Right renal pelvis (tissue), 4 donors: ENCODE measurements at regions not wholly inside any gene's neighbourhood (a gene's known extent, or its start where the extent isn't known, plus 50 kb on each side); places are given as distances from the start of the nearest gene placed in this dataset.
"Not testable (repeated sequence)": the region's sequence is repeated elsewhere in the genome, so short reads cannot be mapped to it uniquely, and the experiment has no call there.

ENCODE experiments used
- DNase-seq, 4 donors: peaks; one replicate each; pipeline ENCODE4 v3.0.0-alpha.2; 2013; ENCODE audit warnings: low read depth in 4 of 4, low spot score in 3 of 4, missing footprints in 1 of 4

DNA sequence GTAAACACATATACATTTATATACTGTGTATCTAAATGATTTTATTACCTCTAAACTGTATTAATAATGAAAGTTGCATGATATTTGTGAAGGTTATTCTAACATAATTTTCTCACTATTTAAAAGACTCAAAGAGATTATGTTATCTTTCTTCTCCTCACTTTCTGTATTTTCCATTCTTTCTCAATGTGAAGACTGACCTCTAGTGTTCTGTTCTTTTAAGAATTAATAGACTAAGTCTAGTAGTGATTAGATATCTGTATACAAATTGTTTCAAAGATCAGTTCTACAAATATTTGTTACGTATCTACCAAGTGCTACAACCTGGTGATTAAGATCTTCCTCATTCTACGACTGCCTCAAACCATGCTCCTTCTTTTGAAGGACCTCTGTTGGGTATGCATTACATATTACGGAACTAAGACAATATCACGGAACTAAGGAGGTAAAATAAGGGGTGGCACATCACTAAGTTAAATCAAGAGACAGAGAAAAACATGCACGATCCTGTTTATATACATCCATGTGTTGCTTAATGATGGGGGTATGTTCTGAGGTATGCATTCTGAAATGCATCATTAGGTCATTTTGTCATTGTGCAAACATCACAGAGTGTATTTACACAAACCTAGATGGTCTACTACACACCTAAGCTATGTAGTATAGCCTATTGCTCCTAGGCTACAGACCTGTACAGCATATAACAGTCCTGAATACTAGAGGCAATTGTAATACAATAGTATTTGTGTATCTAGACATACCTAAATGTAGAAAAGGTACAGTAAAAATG lies 161.5 kb upstream of the KBTBD8 start:
- DNase-seq, result no peak

DNA sequence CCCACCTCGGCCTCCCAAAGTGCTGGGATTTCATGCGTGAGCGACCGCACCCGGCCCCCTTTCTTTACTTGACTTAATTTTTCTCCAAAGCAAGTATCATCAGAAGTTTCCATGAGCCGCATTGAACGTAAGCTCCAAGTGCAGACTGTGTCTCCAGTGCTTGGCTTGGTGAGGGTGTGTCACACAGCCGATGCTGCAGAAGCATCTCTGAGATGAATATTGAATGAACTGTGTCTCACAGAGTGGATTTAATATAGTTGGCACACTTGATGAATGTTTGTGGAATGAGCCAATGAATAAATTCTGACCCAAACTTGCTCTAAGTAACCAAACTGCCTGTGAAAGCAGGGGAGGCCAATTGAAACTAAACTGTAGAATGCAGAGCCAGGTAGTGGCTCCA lies 159.4 kb upstream of the KBTBD8 start:
- no peak for DNase-seq

DNA sequence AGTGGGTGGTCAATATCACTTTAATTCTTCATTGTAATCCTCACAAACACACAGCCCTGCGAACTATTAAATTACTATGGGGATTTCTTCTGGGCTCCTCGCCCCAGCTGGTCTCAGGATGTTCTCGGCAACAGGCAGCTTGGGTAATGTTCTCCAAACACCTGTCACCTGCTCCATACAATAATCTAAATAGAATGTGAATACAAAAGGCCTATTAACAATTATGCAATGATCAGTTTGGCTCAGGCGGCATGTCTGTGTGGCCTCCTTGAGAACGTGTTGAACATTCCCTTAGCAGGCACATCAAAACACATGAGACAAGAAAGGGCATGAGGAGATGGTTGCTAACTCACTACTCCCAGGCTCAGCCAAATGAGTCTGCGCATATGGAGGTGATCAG lies 158.6 kb upstream of the KBTBD8 start:
- DNase-seq, result no peak

DNA sequence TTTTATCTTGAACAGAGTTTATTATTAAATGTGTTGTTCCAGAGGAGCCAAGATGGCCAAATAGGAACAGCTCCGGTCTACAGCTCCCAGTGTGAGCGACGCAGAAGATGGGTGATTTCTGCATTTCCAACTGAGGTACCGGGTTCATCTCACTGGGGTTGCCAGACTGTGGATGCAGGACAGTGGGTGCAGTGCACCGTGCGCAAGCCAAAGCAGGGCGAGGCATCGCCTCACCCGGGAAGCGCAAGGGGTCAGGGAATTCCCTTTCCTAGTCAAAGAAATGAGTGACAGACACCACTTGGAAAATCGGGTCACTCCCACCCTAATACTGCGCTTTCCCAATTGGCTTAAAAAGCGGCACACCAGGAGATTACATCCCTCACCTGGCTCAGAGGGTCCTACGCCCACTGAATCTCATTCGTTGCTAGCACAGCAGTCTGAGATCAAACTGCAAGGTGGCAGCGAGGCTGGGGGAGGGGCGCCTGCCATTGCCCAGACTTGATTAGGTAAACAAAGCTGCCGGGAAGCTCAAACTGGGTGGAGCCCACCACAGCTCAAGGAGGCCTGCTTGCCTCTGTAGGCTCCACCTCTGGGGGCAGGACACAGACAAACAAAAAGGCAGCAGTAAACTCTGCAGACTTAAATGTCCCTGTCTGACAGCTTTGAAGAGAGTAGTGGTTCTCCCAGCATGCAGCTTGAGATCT lies 155.2 kb upstream of the KBTBD8 start:
- not testable (repeated sequence) for DNase-seq

DNA sequence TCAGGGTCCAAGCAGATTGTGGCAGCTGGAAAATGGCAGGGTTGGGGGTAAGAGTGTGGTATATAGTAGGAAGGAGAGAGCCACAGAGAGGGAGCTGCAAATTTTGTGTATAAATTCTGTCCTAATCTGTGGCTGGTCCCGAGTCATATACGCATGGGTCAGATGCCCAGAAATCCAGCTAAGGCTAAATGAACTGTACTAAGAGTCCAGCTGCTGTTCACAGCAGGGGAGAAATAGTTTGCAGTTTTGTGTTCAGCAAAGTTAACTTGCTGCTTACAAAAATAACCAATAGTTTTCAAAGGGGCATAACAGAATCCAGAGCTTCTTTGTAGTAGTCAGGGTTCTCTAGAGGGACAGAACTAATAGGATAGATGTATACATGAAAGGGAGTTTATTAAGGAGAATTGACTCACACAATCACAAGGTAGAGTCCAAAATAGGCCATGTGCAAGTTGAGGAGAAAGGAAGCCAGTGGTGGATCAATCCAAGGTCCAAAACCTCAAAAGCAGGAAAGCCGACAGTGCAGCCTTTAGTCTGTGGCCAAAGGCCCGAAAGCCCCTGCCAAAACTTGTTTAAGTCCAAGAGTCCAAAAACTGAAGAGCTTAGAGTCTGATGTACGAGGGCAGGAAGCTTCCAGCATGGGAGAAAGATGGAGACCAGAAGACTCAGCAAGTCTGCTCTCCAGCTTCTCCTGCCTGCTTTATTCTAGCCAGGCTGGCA lies 146.1 kb upstream of the KBTBD8 start:
- DNase-seq, result no peak

DNA sequence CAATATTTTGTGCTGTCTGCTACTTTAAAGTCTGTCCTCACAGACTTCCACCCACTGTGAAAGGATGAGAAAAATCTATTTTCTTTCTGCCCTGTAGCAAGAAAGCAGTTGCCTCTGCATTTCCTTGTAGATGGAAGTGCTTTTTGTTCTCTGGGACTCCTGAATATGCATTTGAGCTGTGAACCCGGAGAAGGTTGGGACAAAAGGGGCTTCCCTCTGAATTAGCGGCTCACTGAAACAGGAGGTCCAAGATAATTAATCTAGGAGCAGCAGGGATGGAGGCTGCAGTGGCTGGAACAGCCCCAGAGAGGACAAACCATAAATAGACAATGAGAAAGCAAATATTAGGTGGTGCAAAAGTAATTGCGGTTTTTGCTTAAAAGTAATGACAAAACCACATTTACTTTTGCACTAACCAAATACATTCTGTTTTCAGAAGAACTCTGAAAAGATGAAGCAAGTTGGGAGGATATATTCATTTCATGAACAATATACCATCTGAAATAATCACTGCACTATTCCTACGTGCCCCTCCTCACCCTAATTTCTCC lies 143.4 kb upstream of the KBTBD8 start:
- DNase-seq, result no peak

DNA sequence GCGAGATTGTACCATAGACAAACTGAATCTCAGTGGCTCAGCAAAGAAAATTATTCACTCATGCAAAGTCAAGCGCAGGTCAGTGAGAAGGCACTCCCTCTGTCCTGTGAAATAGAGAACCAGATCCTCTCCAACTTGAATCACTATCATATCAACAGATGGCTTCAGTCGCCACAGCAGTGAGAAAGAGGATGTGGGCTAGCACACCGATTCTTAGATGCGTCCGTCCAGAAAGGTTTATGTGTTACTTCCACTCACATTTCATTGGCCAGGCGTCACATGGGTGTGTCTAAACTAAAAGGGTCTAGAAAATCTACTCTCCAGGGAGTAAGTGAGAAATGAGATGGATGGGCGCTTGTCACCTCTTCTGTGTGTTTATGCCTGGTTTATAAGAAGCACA lies 141.6 kb upstream of the KBTBD8 start:
- DNase-seq, result no peak

DNA sequence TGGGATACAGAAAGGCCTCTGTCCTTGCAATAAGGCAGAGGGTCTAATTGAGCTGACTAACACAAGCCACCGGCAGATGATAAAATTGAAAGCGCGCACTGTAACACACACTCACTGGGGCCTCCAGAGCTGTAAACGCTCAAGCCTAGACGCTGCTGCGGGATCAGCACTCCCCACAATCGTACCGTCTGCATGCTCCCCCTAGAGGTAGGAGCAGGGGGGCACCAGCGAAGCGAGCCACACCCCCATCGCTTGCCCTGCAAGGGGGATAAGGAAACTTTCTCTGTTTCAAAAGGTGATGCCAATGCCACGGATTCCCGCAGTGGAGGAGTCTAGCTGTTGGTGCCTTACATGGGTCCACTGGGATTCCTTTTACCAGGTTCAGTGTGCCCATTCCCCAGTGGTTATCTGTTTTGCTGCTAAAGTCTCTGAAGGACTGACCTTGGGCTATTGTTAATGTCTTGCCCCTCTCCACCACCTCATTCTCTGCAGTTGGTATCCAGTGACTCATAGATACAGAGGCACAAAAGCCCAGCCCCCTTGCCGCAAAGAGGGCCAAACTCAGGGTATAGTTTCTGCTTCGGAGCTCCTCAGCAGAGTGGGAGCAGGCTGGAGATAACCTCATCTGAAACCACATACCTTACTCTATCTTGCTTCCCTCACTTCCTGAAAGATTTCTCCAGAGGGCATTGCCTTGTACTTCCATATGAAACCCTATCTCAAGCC lies 139.3 kb upstream of the KBTBD8 start:
- DNase-seq, result no peak

DNA sequence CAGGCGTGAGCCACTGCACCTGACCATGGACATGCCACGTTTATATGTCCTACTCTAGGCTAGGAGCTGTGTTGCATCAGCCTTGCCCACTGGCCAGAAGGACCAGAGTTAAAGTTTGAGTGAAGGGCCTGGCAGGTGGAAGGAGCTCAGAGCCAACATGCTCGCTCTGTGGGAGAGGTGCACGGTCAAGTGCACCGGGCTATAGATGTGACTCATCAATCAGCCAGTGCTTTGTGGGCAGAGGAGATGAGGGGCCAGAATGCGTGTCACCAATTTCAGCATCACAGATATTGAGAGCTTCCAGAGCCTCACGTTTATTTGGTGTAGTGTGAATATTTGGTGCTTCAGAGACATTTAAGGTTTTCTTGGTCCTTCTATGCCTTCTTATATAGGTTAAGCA lies 137.3 kb upstream of the KBTBD8 start:
- no peak for DNase-seq

DNA sequence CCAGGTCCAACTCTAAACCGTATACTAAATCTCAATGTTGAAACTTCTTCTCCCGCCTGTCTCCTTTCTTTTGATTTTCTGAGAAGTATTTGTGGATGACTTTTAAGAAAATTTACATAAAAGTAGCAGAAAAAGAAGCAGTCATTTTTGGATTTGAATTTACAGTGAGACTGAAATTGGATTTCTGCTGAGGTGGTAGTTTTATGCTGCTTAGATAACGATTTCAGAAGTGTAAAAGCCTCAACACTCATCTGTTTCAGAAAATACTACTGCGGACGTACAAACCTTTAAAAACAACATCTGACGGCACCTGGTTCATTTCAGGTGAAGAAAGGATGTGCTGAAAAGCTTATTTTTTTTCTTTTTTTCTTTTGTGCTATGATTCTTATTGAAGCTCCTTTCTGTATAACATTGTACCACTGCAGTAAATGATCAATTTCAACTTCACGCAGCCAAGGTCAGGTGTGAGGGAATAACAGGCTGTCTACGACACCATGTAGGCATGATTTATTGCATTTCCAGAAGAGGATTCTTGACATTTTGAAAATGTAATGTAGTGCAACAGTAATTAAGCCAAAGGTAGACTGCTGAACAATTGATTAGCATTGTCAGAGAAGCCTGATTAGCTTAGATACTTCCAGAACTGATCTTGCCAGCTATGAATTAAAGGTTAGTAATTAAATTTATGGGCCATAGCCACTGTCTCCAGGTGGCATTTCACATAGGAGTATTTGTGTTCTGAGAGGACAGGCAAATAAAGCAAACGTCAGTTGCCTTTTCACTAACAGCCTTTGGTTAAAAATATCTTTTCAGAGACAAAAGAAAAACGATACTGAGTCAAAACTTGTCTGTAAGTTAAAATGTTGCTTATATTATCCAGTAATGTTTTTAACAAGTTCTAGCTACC lies 134.6 kb upstream of the KBTBD8 start:
- no peak for DNase-seq

DNA sequence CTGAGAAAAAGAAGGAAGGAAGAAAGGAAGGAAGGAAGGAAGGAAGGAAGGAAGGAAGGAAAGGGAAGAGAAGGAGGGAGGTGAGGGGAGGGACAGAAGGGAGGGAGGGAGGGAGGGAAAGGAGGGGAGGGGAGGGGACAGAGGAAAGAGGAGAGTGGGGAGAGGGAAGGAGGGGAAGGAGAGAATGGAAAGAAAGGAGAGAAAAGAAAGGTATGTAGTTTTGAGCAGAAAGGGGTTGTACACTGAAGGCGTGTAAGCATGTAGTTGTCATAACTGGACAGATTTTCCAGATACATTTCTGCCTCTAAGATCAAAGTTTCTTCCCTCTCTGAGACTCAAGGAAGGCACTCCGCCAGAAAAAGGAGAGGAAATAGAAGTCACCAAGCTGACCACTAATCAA lies 113.4 kb upstream of the KBTBD8 start:
- no peak for DNase-seq

DNA sequence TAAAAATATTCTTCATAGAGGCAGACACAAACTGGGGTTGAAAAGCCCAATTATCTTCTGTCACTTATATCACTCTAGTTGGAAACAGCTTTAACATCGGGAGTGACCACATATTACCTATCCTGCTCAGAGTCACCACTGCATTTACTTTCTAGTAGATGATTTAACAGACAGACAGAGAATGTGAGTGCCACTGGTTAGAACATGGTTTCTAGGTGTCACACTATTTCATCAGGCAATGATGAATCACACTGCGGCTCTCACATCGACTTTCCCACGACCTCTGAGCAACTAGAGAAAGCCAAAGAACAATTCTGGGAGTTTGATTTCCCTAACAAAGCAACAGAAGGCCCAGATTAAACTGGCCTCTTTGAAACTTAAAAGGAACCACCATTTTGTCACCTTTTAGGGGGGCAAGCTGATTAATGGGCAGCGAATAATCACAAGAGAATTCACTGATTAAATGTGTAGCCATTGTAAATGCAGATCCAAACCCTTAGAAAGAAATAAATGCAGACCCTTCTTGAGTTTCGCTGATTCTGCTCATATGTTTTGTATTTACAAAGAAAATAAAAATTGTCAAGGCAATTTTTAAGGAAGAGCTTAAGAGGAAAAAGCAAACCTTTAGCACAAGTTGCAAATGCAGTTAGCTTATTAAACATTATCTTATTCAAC lies 112.6 kb upstream of the KBTBD8 start:
- DNase-seq, result no peak

DNA sequence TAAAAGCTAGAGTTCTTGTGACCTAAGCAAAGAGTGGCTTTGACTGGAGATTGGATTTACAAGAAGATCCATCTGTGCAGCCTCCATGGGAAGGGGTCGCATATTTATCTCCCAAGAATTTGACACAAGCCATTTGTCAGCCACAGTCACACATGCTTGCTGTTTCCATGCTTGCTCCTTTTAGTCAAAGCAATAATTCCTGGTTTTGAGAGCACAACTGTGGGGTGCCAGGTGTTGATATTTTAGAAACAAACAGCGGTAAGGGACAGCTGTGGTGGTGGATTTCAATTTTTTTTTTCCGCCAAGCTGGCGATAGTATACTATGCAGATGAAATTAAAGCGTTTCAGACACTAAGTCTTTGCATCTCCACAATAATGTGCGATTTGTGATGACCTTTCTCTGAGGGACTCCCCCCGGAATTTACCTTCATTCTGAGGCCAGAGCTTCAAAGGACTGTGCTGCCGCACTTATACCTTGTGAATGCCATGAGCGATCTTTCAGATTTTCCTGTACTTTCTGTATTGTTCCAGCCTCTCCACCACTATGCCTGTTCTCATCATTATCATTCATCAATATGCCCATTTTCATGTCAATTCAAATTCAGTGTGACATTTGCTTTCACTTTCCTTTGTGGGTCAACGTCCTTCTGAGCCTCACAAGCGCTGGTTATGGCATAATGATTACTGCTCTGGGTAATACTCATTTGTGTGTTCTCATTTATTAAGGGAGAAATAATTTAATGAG lies 108.2 kb upstream of the KBTBD8 start:
- no peak for DNase-seq

DNA sequence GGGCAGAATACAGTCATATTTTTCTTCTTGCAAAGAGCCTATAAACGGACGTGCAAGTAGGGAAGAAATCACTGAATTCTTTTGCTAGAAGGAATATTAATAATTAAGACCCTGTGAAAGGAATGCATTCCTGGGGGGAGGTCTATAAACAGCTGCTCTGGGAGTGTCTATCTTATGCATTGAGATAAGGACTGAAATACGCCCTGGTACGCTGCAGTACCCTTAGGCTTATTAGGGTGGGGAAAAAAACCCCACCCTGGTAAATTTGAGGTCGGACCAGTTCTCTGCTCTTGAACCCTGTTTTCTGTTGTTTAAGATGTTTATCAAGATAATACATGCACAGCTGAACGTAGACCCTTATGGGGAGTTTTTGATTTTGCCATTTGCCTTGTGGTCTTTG lies 100.0 kb upstream of the KBTBD8 start:
- DNase-seq, result no peak

DNA sequence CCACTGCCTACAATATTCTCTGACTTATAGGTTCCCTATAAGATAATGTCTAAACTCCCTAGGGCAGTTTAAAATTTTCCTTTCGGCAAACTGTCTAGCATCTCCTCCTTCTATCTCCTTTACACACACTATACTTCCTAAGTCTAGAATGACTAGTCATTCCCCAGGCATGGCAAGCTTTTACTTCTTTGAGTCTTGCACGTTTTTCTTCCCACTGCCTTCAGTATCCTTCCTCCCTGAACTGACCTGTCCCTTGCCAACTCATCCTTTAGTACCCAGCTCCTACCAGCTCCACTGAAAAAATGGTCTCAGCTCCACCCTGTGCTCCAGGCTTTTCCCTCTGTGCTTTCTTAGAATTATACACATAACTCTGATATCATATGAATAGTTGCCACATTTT lies 93.8 kb upstream of the KBTBD8 start:
- DNase-seq, result no peak

DNA sequence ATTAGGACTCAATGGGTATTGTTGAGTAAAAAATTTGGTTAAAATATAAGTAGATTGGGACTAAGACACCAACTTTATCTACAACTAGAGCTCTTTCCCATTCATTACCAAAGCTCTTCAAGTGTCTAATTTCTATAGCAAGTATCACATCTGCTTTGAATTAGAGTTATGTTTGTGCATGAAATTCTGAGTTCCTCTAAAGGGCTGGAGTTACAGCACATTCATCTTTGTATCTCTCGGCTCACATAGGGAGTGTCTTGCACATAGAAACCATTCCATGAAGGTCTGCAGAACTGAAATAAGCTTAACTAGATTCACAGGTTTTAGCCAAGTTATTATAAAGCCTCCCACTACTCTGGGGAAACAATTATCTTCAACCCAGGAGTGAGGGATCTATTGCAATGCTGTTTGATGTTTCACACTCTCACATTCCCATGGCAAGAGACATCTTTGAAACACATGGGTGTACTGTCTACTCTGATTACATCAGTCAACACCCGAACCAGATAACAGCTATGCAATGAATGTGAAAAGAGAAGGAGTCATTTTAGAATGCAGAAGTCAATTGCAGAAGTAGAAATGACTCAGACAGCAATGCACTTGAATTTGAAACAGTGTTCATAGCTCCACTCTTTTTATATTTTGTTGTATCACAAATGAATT lies 93.1 kb upstream of the KBTBD8 start:
- DNase-seq, result no peak

DNA sequence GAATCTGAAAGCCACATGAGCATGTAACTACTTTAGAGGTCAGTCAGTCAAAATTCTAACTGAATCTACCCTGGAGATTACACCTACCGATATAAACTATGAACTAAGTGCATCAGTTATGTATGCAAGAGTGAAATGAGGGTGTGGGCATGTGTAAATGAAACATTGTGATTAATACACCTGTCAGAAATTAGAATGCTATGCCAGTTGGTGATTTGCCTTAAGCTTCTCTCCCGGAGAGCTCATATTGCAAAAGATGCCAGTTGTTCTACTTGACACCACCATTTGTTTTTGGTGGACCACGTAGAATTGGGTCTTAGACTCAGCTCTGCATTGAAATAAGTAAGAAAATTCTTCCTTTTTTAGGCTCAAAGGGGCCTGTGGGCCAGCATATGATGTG lies 91.0 kb upstream of the KBTBD8 start:
- no peak for DNase-seq
